ENCODE measurements at regions not wholly inside any gene's neighbourhood (a gene's known extent, or its start where the extent isn't known, plus 50 kb on each side); places are given as distances from the start of the nearest gene placed in this dataset.

DNA sequence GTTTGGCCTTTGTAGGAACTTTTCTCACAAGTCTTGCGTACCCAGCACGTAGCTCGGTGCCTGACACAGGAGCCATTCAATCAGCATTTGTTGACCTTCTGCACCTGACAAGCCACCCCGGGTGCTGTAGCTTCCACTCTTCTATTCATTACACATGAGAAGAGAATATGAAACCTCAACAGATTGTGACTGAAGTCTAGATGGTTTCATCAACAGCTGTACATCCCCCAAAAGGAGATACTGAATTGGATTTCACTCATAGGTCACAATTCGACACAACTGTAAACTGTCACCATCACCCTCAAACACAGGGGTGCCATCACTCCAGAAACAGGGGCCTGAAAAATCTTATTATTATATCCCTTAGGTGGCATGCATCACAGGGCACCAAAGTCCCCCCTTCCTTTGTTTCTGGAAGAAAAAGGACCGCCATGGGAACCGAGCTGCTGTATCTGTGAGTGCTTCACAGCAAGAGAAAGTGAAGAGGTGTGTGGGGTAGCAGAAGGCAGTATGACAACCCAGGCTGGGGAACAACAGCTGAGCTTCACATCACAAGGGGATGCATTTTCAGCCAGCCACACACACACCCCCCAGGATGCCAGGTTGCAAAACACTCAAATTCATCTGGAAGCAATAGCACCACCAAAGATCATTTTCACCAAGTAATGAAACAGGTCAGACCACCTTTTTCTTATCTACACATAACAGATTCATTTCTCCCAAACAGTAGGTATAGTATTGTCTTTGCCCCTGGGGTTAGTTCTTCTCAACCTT, 225.7 kb downstream of the TOMM20 start:
- no peak overlapping the region for H3K4me3 ChIP-seq (ENCODE audit: control insufficient read depth, low read depth, low read length)
- DNase-seq (ENCODE audit: low read depth): no peak
- TF ChIP-seq, protein P1, sequence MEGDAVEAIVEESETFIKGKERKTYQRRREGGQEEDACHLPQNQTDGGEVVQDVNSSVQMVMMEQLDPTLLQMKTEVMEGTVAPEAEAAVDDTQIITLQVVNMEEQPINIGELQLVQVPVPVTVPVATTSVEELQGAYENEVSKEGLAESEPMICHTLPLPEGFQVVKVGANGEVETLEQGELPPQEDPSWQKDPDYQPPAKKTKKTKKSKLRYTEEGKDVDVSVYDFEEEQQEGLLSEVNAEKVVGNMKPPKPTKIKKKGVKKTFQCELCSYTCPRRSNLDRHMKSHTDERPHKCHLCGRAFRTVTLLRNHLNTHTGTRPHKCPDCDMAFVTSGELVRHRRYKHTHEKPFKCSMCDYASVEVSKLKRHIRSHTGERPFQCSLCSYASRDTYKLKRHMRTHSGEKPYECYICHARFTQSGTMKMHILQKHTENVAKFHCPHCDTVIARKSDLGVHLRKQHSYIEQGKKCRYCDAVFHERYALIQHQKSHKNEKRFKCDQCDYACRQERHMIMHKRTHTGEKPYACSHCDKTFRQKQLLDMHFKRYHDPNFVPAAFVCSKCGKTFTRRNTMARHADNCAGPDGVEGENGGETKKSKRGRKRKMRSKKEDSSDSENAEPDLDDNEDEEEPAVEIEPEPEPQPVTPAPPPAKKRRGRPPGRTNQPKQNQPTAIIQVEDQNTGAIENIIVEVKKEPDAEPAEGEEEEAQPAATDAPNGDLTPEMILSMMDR (IDR thresholded peaks at IDR 0.05; ENCODE audit: control insufficient read depth, insufficient read depth, low read depth, low read length, missing control alignments): no peak

- TF ChIP-seq, protein P1 (IDR thresholded peaks at IDR 0.05; ENCODE audit: control insufficient read depth, insufficient read depth, low read depth, low read length, missing control alignments): no peak
- H3K4me3 ChIP-seq (ENCODE audit: control insufficient read depth, low read depth, low read length): no peak overlapping the region
- DNase-seq (ENCODE audit: low read depth): no peak
Measured at GRCh38 chr1:234901491-234902049, 227.1 kb downstream of the TOMM20 start.

DNA sequence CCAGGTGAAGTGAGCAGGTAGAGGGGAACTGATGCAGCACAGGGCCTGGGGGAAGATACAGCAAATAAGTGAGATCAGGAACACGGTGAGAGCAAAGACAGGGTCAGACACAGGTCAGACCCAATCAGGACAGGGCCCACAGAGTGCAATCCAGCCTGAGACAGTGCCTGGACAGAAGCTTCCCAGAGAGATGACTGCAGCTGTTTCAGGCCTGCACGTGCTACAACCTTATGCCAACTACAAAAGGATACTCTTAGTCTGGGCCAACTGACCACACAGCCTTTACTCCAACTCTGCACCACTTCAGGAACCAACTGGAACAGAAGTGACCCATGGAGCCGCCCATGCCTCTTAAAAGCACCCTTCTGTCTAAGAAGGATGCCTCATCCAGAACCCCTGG, 228.0 kb downstream of the TOMM20 start:
- TF ChIP-seq, protein P1 (IDR thresholded peaks at IDR 0.05; ENCODE audit: control insufficient read depth, insufficient read depth, low read depth, low read length, missing control alignments): no peak
- no peak overlapping the region for H3K4me3 ChIP-seq (ENCODE audit: control insufficient read depth, low read depth, low read length)
- no peak for DNase-seq (ENCODE audit: low read depth)

GRCh38 chr1:234899730-234900072, 228.9 kb downstream of the TOMM20 start:
- TF ChIP-seq, protein P1 (IDR thresholded peaks at IDR 0.05; ENCODE audit: control insufficient read depth, insufficient read depth, low read depth, low read length, missing control alignments): no peak
- no peak for DNase-seq (ENCODE audit: low read depth)
- H3K4me3 ChIP-seq (ENCODE audit: control insufficient read depth, low read depth, low read length): no peak overlapping the region

DNA sequence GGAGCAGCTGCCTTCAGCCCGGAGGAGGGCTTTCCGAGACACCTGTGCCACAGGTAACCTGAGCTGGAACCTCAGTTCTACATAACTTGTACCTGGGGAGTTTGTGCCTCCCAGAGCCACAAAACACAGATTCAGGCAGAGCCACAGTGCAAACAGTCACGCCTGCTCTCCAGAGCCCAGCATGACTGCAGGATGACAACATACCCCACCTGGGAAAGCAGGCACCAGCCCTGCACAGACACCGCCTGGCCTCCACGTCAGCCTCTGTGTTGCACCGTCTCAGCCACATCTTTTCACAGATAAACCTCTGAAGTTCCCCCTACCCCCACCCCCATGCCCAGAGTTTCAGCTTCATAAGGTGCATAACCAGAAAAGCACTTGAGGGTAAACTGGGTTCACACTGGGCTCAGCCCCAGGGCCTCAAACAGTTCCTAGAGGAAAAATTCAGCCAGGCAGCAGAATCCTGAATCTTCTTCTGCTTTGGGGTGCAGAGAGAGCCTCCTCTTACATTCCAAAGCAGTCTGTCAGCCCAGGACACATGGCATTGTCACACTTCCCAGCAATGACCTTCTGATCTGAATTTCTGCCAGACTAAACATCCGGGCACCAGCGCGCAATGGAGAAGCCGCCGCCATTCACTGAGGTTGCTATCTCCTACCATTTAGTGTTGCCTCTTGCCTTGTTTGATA, 229.5 kb downstream of the TOMM20 start:
- no peak for DNase-seq (ENCODE audit: low read depth)

DNA sequence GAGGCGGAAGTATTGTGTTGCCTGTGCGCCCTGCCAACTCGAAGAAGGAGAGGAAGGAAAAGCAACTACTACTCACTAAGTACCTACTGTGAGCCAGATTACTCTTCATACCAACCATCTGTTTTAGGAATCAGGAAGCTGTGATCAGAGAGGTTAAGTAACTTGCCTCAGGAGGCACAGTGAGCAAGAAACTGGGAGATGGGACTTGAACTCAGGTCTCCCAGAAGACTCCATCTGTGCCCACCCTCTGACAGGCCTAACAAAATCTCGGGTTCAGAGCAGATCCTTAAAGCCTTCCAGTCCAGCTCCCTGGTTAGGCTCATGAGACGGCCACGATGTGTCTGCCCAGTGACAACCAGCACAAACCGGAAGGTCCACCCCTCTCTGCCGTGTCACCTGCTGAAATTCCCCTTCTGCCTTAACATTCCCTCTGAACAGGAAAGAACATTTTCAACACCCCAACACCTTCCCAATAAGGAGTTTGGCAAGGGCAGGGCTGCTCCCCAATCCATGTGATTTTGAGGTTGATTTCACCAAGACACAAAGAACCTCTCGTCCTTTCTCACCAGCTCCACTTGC, 230.1 kb downstream of the TOMM20 start:
- H3K4me3 ChIP-seq (ENCODE audit: control insufficient read depth, low read depth, low read length): no peak overlapping the region
- TF ChIP-seq, protein P1 (IDR thresholded peaks at IDR 0.05; ENCODE audit: control insufficient read depth, insufficient read depth, low read depth, low read length, missing control alignments): no peak
- DNase-seq (ENCODE audit: low read depth): no peak

More for the DNA sequence above, 229.5 kb downstream of the TOMM20 start:
- no peak overlapping the region for H3K4me3 ChIP-seq (ENCODE audit: control insufficient read depth, low read depth, low read length)
- TF ChIP-seq, protein P1 (IDR thresholded peaks at IDR 0.05; ENCODE audit: control insufficient read depth, insufficient read depth, low read depth, low read length, missing control alignments): no peak
